Naive thymus-derived CD8-positive, alpha-beta T cell (primary cell): ENCODE measurements at regions not wholly inside any gene's neighbourhood (a gene's known extent, or its start where the extent isn't known, plus 50 kb on each side); places are given as distances from the start of the nearest gene placed in this dataset.
"Not testable (repeated sequence)": the region's sequence is repeated elsewhere in the genome, so short reads cannot be mapped to it uniquely, and the experiment has no call there.

ENCODE experiments used
- ATAC-seq, 2 donors: fragments of 150-1000 bp; cut with Tn5 transposase in 1 of 2; sonication (Bioruptor Pico), chemical (Tn5 transposase) in 1 of 2; 1 replicate in 1 of 2; 2 replicates in 1 of 2; pipeline ENCODE4 v1.10.0; 2021; ENCODE audit warnings: mild to moderate bottlenecking in 2 of 2, moderate library complexity in 2 of 2
- POLR2A ChIA-PET: fragments of 350-600 bp; sonication (Branson Sonifier 250); formaldehyde crosslinking; loops from one replicate; lab custom pipeline; 2021; ENCODE audit warnings: antibody characterized with exemption; lab: Charles Lee
- DNase-seq, 10 donors: peaks; one replicate each; pipeline versions ENCODE4 v3.0.0 to v3.0.0-alpha.2; 2020 to 2022
- H3K27ac Mint-ChIP-seq, 10 donors: one replicate each; pipeline ENCODE4 v1.8.0; 2020 to 2022; ENCODE audit warnings: mild to moderate bottlenecking in 10 of 10, mixed read lengths in 10 of 10, moderate library complexity in 4 of 10, inconsistent platforms in 1 of 10
- H3K27me3 Mint-ChIP-seq, 5 donors: one replicate each; pipeline ENCODE4 v1.8.0; 2021 to 2022; ENCODE audit warnings: mixed read lengths in 5 of 5
- H3K36me3 Mint-ChIP-seq, 3 donors: one replicate each; pipeline ENCODE4 v1.8.0; 2020 to 2022; ENCODE audit warnings: mixed read lengths in 3 of 3, mild to moderate bottlenecking in 2 of 3, inconsistent platforms in 1 of 3
- H3K4me1 Mint-ChIP-seq, 4 donors: one replicate each; pipeline ENCODE4 v1.8.0; 2021 to 2022; ENCODE audit warnings: mixed read lengths in 4 of 4
- H3K4me3 Mint-ChIP-seq, 10 donors: one replicate each; pipeline ENCODE4 v1.8.0; 2020 to 2022; ENCODE audit warnings: mild to moderate bottlenecking in 10 of 10, mixed read lengths in 10 of 10, moderate library complexity in 6 of 10, inconsistent platforms in 1 of 10
- H3K9me3 Mint-ChIP-seq, 9 donors: one replicate each; pipeline ENCODE4 v1.8.0; 2020 to 2022; ENCODE audit warnings: mixed read lengths in 9 of 9, mild to moderate bottlenecking in 3 of 9, inconsistent platforms in 1 of 9, moderate library complexity in 1 of 9

DNA sequence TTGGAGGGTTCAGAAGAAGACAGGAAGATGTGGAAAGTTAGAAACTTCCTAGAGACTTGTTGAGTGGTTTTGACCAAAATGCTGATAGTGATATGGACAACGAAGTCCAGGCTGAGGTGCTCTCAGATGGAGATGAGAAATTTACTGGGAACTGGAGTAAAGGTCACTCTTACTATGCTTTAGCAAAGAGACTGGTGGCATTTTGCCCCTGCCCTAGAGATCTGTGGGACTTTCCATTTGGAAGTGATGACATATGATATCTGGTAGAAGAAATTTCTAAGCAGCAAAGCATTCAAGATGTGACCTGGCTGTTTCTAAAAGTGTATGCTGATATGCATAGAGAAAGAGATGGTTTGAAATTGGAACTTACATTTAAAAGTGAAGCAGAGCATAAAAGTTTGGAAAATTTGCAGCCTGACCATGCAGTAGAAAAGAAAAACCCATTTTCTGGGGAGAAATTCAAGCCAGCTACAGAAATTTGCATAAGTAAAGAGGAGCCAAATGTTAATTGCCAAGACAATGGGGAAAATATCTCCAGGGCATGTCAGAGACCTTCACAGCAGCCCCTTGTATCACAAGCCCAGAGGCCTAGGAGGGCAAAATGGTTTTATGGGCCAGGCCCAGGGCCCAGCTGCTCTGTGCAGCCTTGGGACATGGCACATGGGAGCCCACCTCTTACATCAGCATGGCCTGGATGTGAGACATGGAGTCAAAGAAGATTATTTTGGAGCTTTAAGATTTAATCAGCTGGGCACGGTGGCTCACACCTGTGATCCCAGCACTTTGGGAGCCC, 63.1 kb upstream of the SLC1A4 start:
- POLR2A ChIA-PET, H3K27ac Mint-ChIP-seq, ATAC-seq, H3K4me3 Mint-ChIP-seq, DNase-seq, H3K27me3 Mint-ChIP-seq: not testable (repeated sequence)
- Mint-ChIP-seq H3K4me1 (peaks cover 0 to 50% (median under 1%) of the 10 kb centered on the region in 4 donors), H3K36me3 (peaks cover 0 to 17% (median 9%) of the 10 kb centered on the region in 3 donors), H3K9me3 (peaks cover 0 to 21% (median 5%) of the 10 kb centered on the region in 9 donors)

- H3K4me3 Mint-ChIP-seq, result no peak overlapping the region
- peaks cover 0 to 17% (median 9%) of the 10 kb centered on the region in 3 donors for H3K36me3 Mint-ChIP-seq
These were observed 60.4 kb upstream of the SLC1A4 start for GRCh38 chr2:64928813-64929212.

GRCh38 chr2:64929333-64929732, 59.9 kb upstream of the SLC1A4 start:
- no peak for DNase-seq
- no peak for ATAC-seq
- Mint-ChIP-seq H3K4me1 (peaks cover 0 to 64% (median 2%) of the 10 kb centered on the region in 4 donors), H3K27ac (peak overlapping the region in 2 of 10 donors; percentile 17 to 21), H3K4me3 (no peak overlapping the region), H3K9me3 (peaks cover 0 to 21% (median 5%) of the 10 kb centered on the region in 9 donors), H3K27me3 (peaks cover 0 to 12% (median 4%) of the 10 kb centered on the region in 5 donors), H3K36me3 (peaks cover 0 to 17% (median 9%) of the 10 kb centered on the region in 3 donors)
- POLR2A ChIA-PET, result no interaction called here

More at GRCh38 chr2:64928813-64929212, 60.4 kb upstream of the SLC1A4 start:
- DNase-seq, result no peak
- Mint-ChIP-seq H3K27ac (peak overlapping the region in 1 of 10 donors; percentile 21), H3K27me3 (peaks cover 0 to 12% (median 4%) of the 10 kb centered on the region in 5 donors), H3K9me3 (peaks cover 0 to 21% (median 5%) of the 10 kb centered on the region in 9 donors), H3K4me1 (peaks cover 0 to 64% (median 2%) of the 10 kb centered on the region in 4 donors)
- POLR2A ChIA-PET, result no interaction called here
- no peak for ATAC-seq

DNA sequence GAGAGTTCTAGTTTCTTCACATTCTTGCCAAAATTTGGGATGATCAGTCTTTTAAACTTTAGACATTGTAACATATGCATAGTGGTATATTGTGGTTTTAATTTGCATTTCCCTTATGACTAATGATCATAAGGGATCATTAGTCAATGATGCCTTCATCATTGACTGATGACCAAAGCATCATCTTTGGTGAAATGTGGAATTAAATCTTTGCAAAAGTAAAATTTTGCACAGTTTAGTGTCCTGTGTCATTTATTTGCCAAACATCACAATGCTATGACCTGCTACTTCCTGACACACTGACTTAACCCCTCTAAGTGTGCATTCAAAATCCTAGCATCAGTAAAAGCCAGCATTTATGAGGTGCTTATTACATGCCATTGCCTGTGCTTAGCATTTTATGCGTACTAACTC, 58.9 kb upstream of the SLC1A4 start:
- Mint-ChIP-seq H3K27me3 (peaks cover 0 to 12% (median 4%) of the 10 kb centered on the region in 5 donors), H3K4me1 (peaks cover 0 to 69% (median 2%) of the 10 kb centered on the region in 4 donors), H3K27ac (peak overlapping the region in 1 of 10 donors; percentile 45), H3K36me3 (peaks cover 0 to 17% (median 9%) of the 10 kb centered on the region in 3 donors), H3K9me3 (peaks cover 0 to 21% (median 5%) of the 10 kb centered on the region in 9 donors), H3K4me3 (peak overlapping the region in 2 of 10 donors; percentile 4 to 68)
- POLR2A ChIA-PET, result interaction anchor here (0.5 kb wide), 1 partner anchor 13 kb away, joined by 3 read pairs; no protein-coding TSS in a partner anchor
- ATAC-seq (no peak), DNase-seq (no peak)

DNA sequence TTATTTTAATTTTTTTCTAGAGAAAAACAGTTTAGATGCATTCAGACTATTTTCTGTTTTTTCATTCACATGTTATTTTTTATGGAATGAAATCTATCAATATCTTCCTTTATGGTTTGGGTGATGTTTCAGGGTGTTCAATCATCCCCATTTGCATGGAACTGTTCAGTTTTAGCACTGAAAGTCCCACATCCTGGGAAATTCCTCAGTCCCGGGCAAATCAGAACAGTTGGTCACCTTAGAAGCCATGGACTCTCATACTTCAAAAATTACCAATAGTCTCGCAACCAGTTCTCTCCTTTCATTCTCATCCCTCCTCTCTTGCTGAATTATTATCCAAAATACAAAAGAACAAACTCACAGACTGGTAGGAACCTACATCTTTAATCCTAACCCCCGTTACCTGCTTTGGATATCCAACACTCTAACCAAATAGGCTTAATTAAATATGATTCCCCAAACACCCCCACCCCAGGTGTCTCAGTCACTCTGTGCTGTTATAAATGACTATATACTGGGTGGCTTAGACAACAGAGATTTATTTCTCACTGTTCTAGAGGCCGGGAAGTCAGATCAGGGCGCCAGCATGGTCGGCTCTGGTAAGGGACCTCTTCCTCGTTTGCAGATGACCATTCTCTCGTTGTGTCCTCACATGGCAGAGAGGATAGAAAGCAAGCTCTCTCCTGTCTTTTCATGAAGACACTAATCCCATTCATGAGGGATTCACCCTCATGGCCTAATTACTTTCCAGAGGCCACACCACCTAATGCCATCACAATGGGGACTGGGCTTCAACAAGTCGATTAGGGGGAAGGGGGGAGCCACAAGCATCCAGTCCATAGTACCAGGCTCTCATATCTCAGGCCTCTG, 57.7 kb upstream of the SLC1A4 start:
- Mint-ChIP-seq H3K9me3 (peaks cover 0 to 14% (median 4%) of the 10 kb centered on the region in 9 donors), H3K4me1 (peaks cover 0 to 70% (median under 1%) of the 10 kb centered on the region in 4 donors), H3K27ac (peak overlapping the region in 2 of 10 donors; percentile 6 to 76), H3K27me3 (peaks cover 0 to 12% (median 4%) of the 10 kb centered on the region in 5 donors), H3K4me3 (peak overlapping the region in 1 of 10 donors; percentile 73), H3K36me3 (peaks cover 0 to 8% (median 5%) of the 10 kb centered on the region in 3 donors)
- ATAC-seq (no peak), DNase-seq (no peak)
- POLR2A ChIA-PET, result no interaction called here

DNA sequence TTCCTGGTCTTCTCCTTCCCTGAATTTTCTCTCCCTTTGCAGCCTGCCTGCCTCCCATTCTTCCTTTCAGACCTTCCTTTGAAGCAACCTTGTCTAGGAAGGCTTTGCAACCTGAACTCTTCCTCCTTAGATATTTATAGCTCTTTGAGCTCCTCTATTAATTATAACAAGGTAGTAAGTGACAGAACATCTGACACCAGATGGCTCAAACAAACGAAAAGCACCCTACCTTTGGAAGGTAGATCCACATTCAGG, 57.2 kb upstream of the SLC1A4 start:
- POLR2A ChIA-PET, result no interaction called here
- Mint-ChIP-seq H3K27ac (peak overlapping the region in 1 of 10 donors; percentile 76), H3K9me3 (peaks cover 0 to 12% (median 4%) of the 10 kb centered on the region in 9 donors), H3K27me3 (peaks cover 0 to 12% (median 4%) of the 10 kb centered on the region in 5 donors), H3K36me3 (peaks cover 0 to 5% (median 1%) of the 10 kb centered on the region in 3 donors), H3K4me3 (peak overlapping the region in 1 of 10 donors; percentile 73), H3K4me1 (peaks cover 0 to 75% (median under 1%) of the 10 kb centered on the region in 4 donors)
- ATAC-seq (no peak), DNase-seq (no peak)

DNA sequence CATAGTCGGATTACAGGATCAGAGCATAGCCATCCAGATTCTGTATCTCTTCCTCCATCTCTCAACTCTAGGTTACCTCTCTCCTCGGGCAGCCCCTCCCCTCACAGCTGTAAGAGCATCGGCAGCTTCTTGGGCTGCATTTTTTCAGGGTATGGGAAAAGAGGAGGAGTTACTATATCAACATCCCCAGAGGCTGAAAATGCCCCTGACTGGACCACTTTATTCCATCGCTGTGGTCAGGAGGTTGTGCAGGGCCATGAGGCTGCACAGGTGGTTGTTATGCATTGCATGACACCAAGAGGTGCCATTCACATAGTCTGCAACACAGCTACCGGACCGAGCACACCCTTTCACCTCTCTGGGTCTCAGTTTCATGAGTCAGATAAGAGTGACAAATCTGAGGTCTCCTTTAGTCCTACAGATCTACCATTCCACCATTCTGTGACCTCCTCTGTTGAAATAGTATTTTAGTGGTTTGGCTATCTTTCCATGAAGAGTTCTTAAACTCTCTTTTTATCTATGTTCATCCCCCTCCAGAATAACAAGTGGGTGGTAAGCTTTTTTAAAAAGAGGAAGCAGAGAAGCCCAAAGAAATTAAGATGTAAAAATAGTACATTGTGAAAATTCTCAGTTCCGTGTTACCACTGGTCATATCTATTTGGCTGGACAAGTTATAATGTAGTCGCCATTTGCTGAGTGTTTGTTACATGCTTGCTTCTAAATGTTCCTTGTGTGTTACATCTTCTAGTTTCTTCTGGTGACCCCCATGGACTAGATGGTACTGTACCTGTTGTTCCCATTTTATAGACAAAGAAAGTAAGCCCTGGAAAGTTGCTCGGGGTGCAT, 56.6 kb upstream of the SLC1A4 start:
- POLR2A ChIA-PET, result no interaction called here
- ATAC-seq, result no peak
- DNase-seq, result no peak
- Mint-ChIP-seq H3K36me3 (no peaks in the 10 kb centered on the region), H3K27ac (peak overlapping the region in 1 of 10 donors; percentile 76), H3K9me3 (peaks cover 0 to 7% (median 3%) of the 10 kb centered on the region in 9 donors), H3K4me1 (peaks cover 0 to 73% (median under 1%) of the 10 kb centered on the region in 4 donors), H3K27me3 (peaks cover 0 to 12% (median 4%) of the 10 kb centered on the region in 5 donors), H3K4me3 (peak overlapping the region in 2 of 10 donors; percentile 35 to 73)

- DNase-seq, result no peak
- Mint-ChIP-seq H3K4me1 (peaks cover 0 to 73% (median 3%) of the 10 kb centered on the region in 4 donors), H3K36me3 (no peaks in the 10 kb centered on the region), H3K27me3 (peaks cover 0 to 20% (median 4%) of the 10 kb centered on the region in 5 donors), H3K27ac (peak overlapping the region in 1 of 10 donors; percentile 17), H3K4me3 (no peak overlapping the region), H3K9me3 (peaks cover 0 to 5% (median 3%) of the 10 kb centered on the region in 9 donors)
- POLR2A ChIA-PET, result no interaction called here
- ATAC-seq, result no peak
These were observed 54.7 kb upstream of the SLC1A4 start for GRCh38 chr2:64934530-64934929.

DNA sequence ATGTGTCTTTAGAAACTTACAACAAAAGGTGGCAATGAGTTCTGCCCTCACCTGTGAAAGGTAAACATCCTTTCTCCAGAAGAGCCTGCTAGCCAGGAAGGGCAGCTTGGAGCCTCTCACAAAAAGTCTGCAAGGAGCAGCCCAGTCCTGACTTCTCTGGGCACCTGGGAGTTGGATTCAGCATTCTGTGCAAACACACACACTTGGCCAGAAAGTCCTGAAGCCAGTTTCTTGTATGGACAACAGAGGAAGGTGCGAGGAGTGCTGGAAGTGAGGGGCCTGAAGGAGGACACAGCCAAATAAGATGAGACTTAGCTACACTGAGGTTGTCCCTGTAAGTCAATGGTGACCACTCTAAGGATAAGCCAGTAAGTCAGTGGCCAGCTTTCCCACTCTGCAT, 52.4 kb upstream of the SLC1A4 start:
- Mint-ChIP-seq H3K4me1 (peaks cover 0 to 68% (median 3%) of the 10 kb centered on the region in 4 donors), H3K36me3 (no peaks in the 10 kb centered on the region), H3K27me3 (peaks cover 0 to 20% (median 0%) of the 10 kb centered on the region in 5 donors), H3K9me3 (peaks cover 0 to 5% (median 3%) of the 10 kb centered on the region in 9 donors), H3K4me3 (no peak overlapping the region), H3K27ac (peak overlapping the region in 1 of 10 donors; percentile 39)
- DNase-seq (no peak), ATAC-seq (no peak)
- POLR2A ChIA-PET, result no interaction called here

DNA sequence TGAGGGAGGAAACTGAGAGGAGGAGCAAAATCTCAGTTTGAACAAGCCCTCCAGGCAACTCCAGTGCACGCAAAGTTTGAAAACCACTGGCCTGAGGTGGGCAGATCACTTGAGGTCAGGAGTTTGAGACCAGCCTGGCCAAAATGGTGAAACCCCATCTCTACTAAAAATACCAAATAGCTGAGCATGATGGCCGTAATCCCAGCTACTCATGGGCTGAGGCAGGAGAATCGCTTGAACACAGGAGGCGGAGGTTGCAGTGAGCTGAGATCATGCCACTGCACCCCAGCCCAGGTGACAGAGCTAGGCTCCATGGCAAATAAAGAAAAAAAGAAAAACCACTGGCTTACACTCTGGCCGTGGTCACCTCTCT, 51.9 kb upstream of the SLC1A4 start:
- H3K9me3 Mint-ChIP-seq, POLR2A ChIA-PET: not testable (repeated sequence)
- peak overlapping the region in 1 of 10 donors; percentile 39 for H3K27ac Mint-ChIP-seq

GRCh38 chr2:64937687-64938491, 51.3 kb upstream of the SLC1A4 start:
- Mint-ChIP-seq H3K9me3 (peaks cover 0 to 5% (median 3%) of the 10 kb centered on the region in 9 donors), H3K4me3 (peak overlapping the region in 1 of 10 donors; percentile 55), H3K4me1 (peaks cover 0 to 61% (median 4%) of the 10 kb centered on the region in 4 donors), H3K36me3 (no peaks in the 10 kb centered on the region), H3K27ac (peak overlapping the region in 1 of 10 donors; percentile 39), H3K27me3 (peaks cover 0 to 12% (median 0%) of the 10 kb centered on the region in 5 donors)
- POLR2A ChIA-PET, result no interaction called here
- no peak for DNase-seq
- no peak for ATAC-seq

More for the DNA sequence above, 51.9 kb upstream of the SLC1A4 start:
- peaks cover 0 to 67% (median 3%) of the 10 kb centered on the region in 4 donors for H3K4me1 Mint-ChIP-seq
- ATAC-seq, H3K36me3 Mint-ChIP-seq, DNase-seq: not testable (repeated sequence)
- H3K27me3 Mint-ChIP-seq, result peaks cover 0 to 15% (median 0%) of the 10 kb centered on the region in 5 donors
- peak overlapping the region in 1 of 10 donors; percentile 55 for H3K4me3 Mint-ChIP-seq
